ENCODE measurements at regions not wholly inside any gene's neighbourhood (a gene's known extent, or its start where the extent isn't known, plus 50 kb on each side); places are given as distances from the start of the nearest gene placed in this dataset.

- POLR2A ChIA-PET (ENCODE audit: unreplicated experiment), result no interaction called here
- BruUV-seq (replicated peaks), result no TSS peak
Observed at GRCh38 chr18:10080372-10080771, 166.6 kb downstream of the VAPA start.

GRCh38 chr18:10081492-10081891, 167.7 kb downstream of the VAPA start:
- CTCF ChIA-PET, result no interaction called here
- TF ChIP-seq CTCF (conservative IDR thresholded peaks at IDR 0.05), result no peak
- no peak for TF ChIP-seq EZH2 (IDR thresholded peaks at IDR 0.05; ENCODE audit: low read depth)
- H3K27me3 ChIP-seq (ENCODE audit: insufficient read depth, low read depth), result no peaks in the 10 kb centered on the region

More at GRCh38 chr18:10080372-10080771, 166.6 kb downstream of the VAPA start:
- H2AFZ ChIP-seq, result no peak overlapping the region
- no peaks in the 10 kb centered on the region for H3K79me2 ChIP-seq (ENCODE audit: low read depth)
- no peak overlapping the region for H3K27ac ChIP-seq
- peaks cover 21% of the 10 kb centered on the region for H3K9me3 ChIP-seq (ENCODE audit: insufficient read depth, low read depth)
- peaks cover under 1% of the 10 kb centered on the region; the same call in 1 of the 2 replicates for H3F3A ChIP-seq (ENCODE audit: insufficient read depth, low read depth)
- DNase-seq, result no peak
- H3K4me1 ChIP-seq (replicated peaks; ENCODE audit: insufficient read depth), result peaks cover 8% of the 10 kb centered on the region
- no peaks in the 10 kb centered on the region for H3K27me3 ChIP-seq (ENCODE audit: insufficient read depth, low read depth)
- H3K4me2 ChIP-seq, result no peak overlapping the region
- H3K4me3 ChIP-seq, result no peak overlapping the region
- no peaks in the 10 kb centered on the region for H3K36me3 ChIP-seq (ENCODE audit: low read depth)
- H4K20me1 ChIP-seq (ENCODE audit: insufficient read depth), result no peaks in the 10 kb centered on the region
- TF ChIP-seq EZH2 (IDR thresholded peaks at IDR 0.05; ENCODE audit: low read depth) (no peak), CTCF (conservative IDR thresholded peaks at IDR 0.05) (no peak)
- CTCF ChIA-PET, result no interaction called here
- H3K9me2 ChIP-seq (ENCODE audit: insufficient read depth), result no peaks in the 10 kb centered on the region
- intact Hi-C loops (cut with micrococcal nuclease; ENCODE audit: unreplicated experiment), result no loop called here

GRCh38 chr18:10085416-10085815, 171.6 kb downstream of the VAPA start:
- Histone ChIP-seq H3K4me1 (replicated peaks; ENCODE audit: insufficient read depth) (peaks cover 26% of the 10 kb centered on the region), H3K4me3 (peak overlapping the region; percentile 10; the same call in 1 of the 2 replicates), H3K36me3 (ENCODE audit: low read depth) (no peaks in the 10 kb centered on the region), H4K20me1 (ENCODE audit: insufficient read depth) (no peaks in the 10 kb centered on the region), H3K9me3 (ENCODE audit: insufficient read depth, low read depth) (peaks cover 21% of the 10 kb centered on the region), H3K27me3 (ENCODE audit: insufficient read depth, low read depth) (no peaks in the 10 kb centered on the region), H3K4me2 (peak overlapping the region; percentile 67; the same call in 1 of the 2 replicates), H3K9me2 (ENCODE audit: insufficient read depth) (no peaks in the 10 kb centered on the region), H2AFZ (no peak overlapping the region), H3F3A (ENCODE audit: insufficient read depth, low read depth) (peaks cover 13% of the 10 kb centered on the region; the same call in 1 of the 2 replicates), H3K27ac (peak overlapping the region; percentile 49; the same call in 1 of the 2 replicates), H3K79me2 (ENCODE audit: low read depth) (no peaks in the 10 kb centered on the region)
- TF ChIP-seq CTCF (conservative IDR thresholded peaks at IDR 0.05), result no peak
- TF ChIP-seq EZH2 (IDR thresholded peaks at IDR 0.05; ENCODE audit: low read depth), result no peak
- ChIA-PET CTCF (no interaction called here), POLR2A (ENCODE audit: unreplicated experiment) (no interaction called here)
- no TSS peak for BruUV-seq (replicated peaks)
- no peak for DNase-seq
- intact Hi-C loops (cut with micrococcal nuclease; ENCODE audit: unreplicated experiment), result no loop called here

More at GRCh38 chr18:10081492-10081891, 167.7 kb downstream of the VAPA start:
- H3F3A ChIP-seq (ENCODE audit: insufficient read depth, low read depth), result peaks cover 10% of the 10 kb centered on the region; the same call in 1 of the 2 replicates
- intact Hi-C loops (cut with micrococcal nuclease; ENCODE audit: unreplicated experiment), result no loop called here
- H3K4me3 ChIP-seq, result no peak overlapping the region
- POLR2A ChIA-PET (ENCODE audit: unreplicated experiment), result no interaction called here
- no peaks in the 10 kb centered on the region for H3K36me3 ChIP-seq (ENCODE audit: low read depth)
- peaks cover 21% of the 10 kb centered on the region for H3K9me3 ChIP-seq (ENCODE audit: insufficient read depth, low read depth)
- BruUV-seq (replicated peaks), result no TSS peak
- H3K4me1 ChIP-seq (replicated peaks; ENCODE audit: insufficient read depth), result peaks cover 17% of the 10 kb centered on the region
- no peak overlapping the region for H3K27ac ChIP-seq
- no peaks in the 10 kb centered on the region for H4K20me1 ChIP-seq (ENCODE audit: insufficient read depth)
- no peak overlapping the region for H3K4me2 ChIP-seq
- no peak for DNase-seq
- no peak overlapping the region for H2AFZ ChIP-seq
- no peaks in the 10 kb centered on the region for H3K9me2 ChIP-seq (ENCODE audit: insufficient read depth)
- H3K79me2 ChIP-seq (ENCODE audit: low read depth), result no peaks in the 10 kb centered on the region
